KMS-11 (cell line): ENCODE measurements at regions not wholly inside any gene's neighbourhood (a gene's known extent, or its start where the extent isn't known, plus 50 kb on each side); places are given as distances from the start of the nearest gene placed in this dataset.

Experiments
- H2AFZ ChIP-seq: fragments of 200-600 bp; sonication (generic); 2 replicates; pipeline ENCODE4 v1.6.1; 2016; ENCODE audit warnings: antibody characterized with exemption, mixed run types, low read depth
- H3K27ac ChIP-seq: fragments of 200-600 bp; sonication (generic); 2 replicates; pipeline ENCODE4 v1.6.1; 2016; ENCODE audit warnings: mild to moderate bottlenecking, mixed run types
- H3K27me3 ChIP-seq: fragments of 200-600 bp; sonication (generic); 2 replicates; pipeline ENCODE4 v1.6.1; 2017; ENCODE audit warnings: mild to moderate bottlenecking, low read depth, mixed run types, moderate library complexity; ENCODE audit not compliant: insufficient read depth
- H3K36me3 ChIP-seq: fragments of 200-600 bp; sonication (generic); 2 replicates; pipeline ENCODE4 v1.6.1; 2017; ENCODE audit warnings: mild to moderate bottlenecking, mixed run types; ENCODE audit not compliant: insufficient read depth
- H3K4me1 ChIP-seq: fragments of 200-600 bp; sonication (generic); 2 replicates; pipeline ENCODE4 v1.6.1; 2016; ENCODE audit warnings: mild to moderate bottlenecking, low read depth, mixed run types; ENCODE audit not compliant: poor library complexity, severe bottlenecking
- H3K4me2 ChIP-seq: fragments of 200-600 bp; sonication (generic); 2 replicates; pipeline ENCODE4 v1.7.0; 2016; ENCODE audit warnings: mild to moderate bottlenecking, mixed run types
- H3K4me3 ChIP-seq: fragments of 200-600 bp; sonication (generic); IDR thresholded peaks from 2 replicates; pipeline ENCODE4 v1.6.1; 2017; ENCODE audit warnings: low read depth, low read length, mixed read lengths; ENCODE audit not compliant: insufficient read depth
- H3K79me2 ChIP-seq: fragments of 200-600 bp; sonication (generic); 2 replicates; pipeline ENCODE4 v1.6.1; 2016; ENCODE audit warnings: low read depth, mixed run types; ENCODE audit not compliant: insufficient read depth
- H3K9ac ChIP-seq: fragments of 200-600 bp; sonication (generic); 2 replicates; pipeline ENCODE4 v1.6.1; 2016; ENCODE audit warnings: mild to moderate bottlenecking, mixed run types
- H4K20me1 ChIP-seq: fragments of 200-600 bp; sonication (generic); 2 replicates; pipeline ENCODE4 v1.6.1; 2016; ENCODE audit warnings: mild to moderate bottlenecking, mixed run types; ENCODE audit not compliant: insufficient read depth
- TF ChIP-seq, protein P1 (sequence below): fragments of 200-600 bp; sonication (generic); conservative IDR thresholded peaks from 2 replicates; pipeline ENCODE4 v1.6.1; 2017; ENCODE audit warnings: low read depth, mild to moderate bottlenecking, antibody characterized with exemption, low read length, moderate library complexity, mixed read lengths

DNA sequence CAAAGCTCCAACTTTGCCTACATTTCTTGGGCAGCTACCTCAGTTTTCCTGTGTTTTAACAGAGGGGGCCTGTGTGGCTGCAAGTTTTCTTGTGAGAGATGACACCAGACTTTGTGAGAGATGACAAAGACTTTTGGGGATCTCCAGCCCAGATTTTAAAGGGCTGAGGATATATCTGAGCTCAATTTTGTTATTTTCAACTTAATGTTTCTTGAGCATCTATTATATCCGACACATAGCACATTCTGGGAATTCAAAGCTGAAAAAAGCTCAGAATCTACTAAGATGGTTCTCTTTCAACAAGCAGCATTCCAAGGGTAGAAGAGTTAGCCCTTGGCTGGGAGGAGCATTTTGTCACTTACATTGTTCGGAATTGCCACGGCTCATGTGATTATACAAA lies 53.4 kb upstream of the PTGFRN start:
- no peak overlapping the region for H2AFZ ChIP-seq
- peaks cover 24% of the 10 kb centered on the region for H3K4me1 ChIP-seq
- TF ChIP-seq, protein P1, sequence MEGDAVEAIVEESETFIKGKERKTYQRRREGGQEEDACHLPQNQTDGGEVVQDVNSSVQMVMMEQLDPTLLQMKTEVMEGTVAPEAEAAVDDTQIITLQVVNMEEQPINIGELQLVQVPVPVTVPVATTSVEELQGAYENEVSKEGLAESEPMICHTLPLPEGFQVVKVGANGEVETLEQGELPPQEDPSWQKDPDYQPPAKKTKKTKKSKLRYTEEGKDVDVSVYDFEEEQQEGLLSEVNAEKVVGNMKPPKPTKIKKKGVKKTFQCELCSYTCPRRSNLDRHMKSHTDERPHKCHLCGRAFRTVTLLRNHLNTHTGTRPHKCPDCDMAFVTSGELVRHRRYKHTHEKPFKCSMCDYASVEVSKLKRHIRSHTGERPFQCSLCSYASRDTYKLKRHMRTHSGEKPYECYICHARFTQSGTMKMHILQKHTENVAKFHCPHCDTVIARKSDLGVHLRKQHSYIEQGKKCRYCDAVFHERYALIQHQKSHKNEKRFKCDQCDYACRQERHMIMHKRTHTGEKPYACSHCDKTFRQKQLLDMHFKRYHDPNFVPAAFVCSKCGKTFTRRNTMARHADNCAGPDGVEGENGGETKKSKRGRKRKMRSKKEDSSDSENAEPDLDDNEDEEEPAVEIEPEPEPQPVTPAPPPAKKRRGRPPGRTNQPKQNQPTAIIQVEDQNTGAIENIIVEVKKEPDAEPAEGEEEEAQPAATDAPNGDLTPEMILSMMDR, result no peak
- H3K36me3 ChIP-seq, result no peaks in the 10 kb centered on the region
- H3K4me2 ChIP-seq, result no peak overlapping the region
- H3K4me3 ChIP-seq, result no peak overlapping the region
- no peaks in the 10 kb centered on the region for H3K79me2 ChIP-seq
- no peak overlapping the region for H3K27ac ChIP-seq
- H3K9ac ChIP-seq, result no peak overlapping the region
- no peaks in the 10 kb centered on the region for H4K20me1 ChIP-seq
- H3K27me3 ChIP-seq, result no peaks in the 10 kb centered on the region

GRCh38 chr1:116857092-116857491 lies 52.6 kb upstream of the PTGFRN start:
- H3K36me3 ChIP-seq, result no peaks in the 10 kb centered on the region
- no peak overlapping the region for H3K4me2 ChIP-seq
- no peak overlapping the region for H3K9ac ChIP-seq
- no peak overlapping the region for H3K4me3 ChIP-seq
- no peak overlapping the region for H3K27ac ChIP-seq
- peaks cover 24% of the 10 kb centered on the region for H3K4me1 ChIP-seq
- no peaks in the 10 kb centered on the region for H3K27me3 ChIP-seq
- H4K20me1 ChIP-seq, result no peaks in the 10 kb centered on the region
- no peaks in the 10 kb centered on the region for H3K79me2 ChIP-seq
- TF ChIP-seq, protein P1, result no peak
- no peak overlapping the region for H2AFZ ChIP-seq
